ENCODE measurements at regions not wholly inside any gene's neighbourhood (a gene's known extent, or its start where the extent isn't known, plus 50 kb on each side); places are given as distances from the start of the nearest gene placed in this dataset.

GRCh38 chr2:71888751-71889445 is 258.8 kb downstream of the CYP26B1 start:
- POLR2A ChIA-PET: no interaction called here
- DNase-seq (ENCODE audit: low read depth, low spot score): no peak
- CTCF ChIA-PET: interaction anchor here (0.6 to 0.7 kb wide), 2 partner anchors 96 to 99 kb away, joined by 3 to 12 read pairs; no protein-coding TSS in a partner anchor

GRCh38 chr2:71887196-71887595 is 260.5 kb downstream of the CYP26B1 start:
- Histone ChIP-seq H3K4me1 (ENCODE audit: control insufficient read depth, insufficient read depth, low read length) (no peaks in the 10 kb centered on the region; the same call in 1 of the 2 replicates), H3K9me3 (ENCODE audit: control insufficient read depth, insufficient read depth, low read depth, low read length) (no peaks in the 10 kb centered on the region), H3K27ac (ENCODE audit: low read length) (no peak overlapping the region), H3K27me3 (ENCODE audit: control insufficient read depth, insufficient read depth, low read length) (peaks cover 12% of the 10 kb centered on the region), H3K4me3 (ENCODE audit: low read depth in 2 of 2, low read length in 2 of 2) (no peak overlapping the region), H3K36me3 (ENCODE audit: control insufficient read depth, insufficient read depth, low read length) (no peaks in the 10 kb centered on the region)
- BruUV-seq (replicated peaks): no TSS peak
- CTCF ChIA-PET: no interaction called here
- in situ Hi-C loops (cut with HindIII; ENCODE audit: low pct_unique_long_range_greater_than_20kb, low sequenced_read_pairs): no loop called here
- TF ChIP-seq REST (IDR thresholded peaks at IDR 0.05; ENCODE audit: insufficient read depth in 1 of 2, low read depth in 2 of 2, low read length in 1 of 2) (no peak), SIN3A (IDR thresholded peaks at IDR 0.05; ENCODE audit: borderline replicate concordance, insufficient read depth, low read depth, low read length) (no peak), CTCF (IDR thresholded peaks at IDR 0.05) (no peak), TCF7L2 (IDR thresholded peaks at IDR 0.05; ENCODE audit: low read depth, low read length) (no peak)
- DNase-seq (ENCODE audit: low read depth, low spot score) (no peak), ATAC-seq (no peak)
- POLR2A ChIA-PET: no interaction called here
- intact Hi-C loops (cut with micrococcal nuclease; ENCODE audit: unreplicated experiment): no loop called here

More at GRCh38 chr2:71888751-71889445, 258.8 kb downstream of the CYP26B1 start:
- Histone ChIP-seq H3K27ac (ENCODE audit: low read length) (no peak overlapping the region), H3K27me3 (ENCODE audit: control insufficient read depth, insufficient read depth, low read length) (peaks cover 12% of the 10 kb centered on the region), H3K36me3 (ENCODE audit: control insufficient read depth, insufficient read depth, low read length) (no peaks in the 10 kb centered on the region), H3K4me1 (ENCODE audit: control insufficient read depth, insufficient read depth, low read length) (no peaks in the 10 kb centered on the region; the same call in 1 of the 2 replicates), H3K4me3 (ENCODE audit: low read depth in 2 of 2, low read length in 2 of 2) (no peak overlapping the region), H3K9me3 (ENCODE audit: control insufficient read depth, insufficient read depth, low read depth, low read length) (no peaks in the 10 kb centered on the region)
- TF ChIP-seq TCF7L2 (IDR thresholded peaks at IDR 0.05; ENCODE audit: low read depth, low read length) (no peak), CTCF (IDR thresholded peaks at IDR 0.05) (no peak), POLR2AphosphoS5 (IDR thresholded peaks at IDR 0.05; ENCODE audit: low read depth, low read length) (no peak), REST (IDR thresholded peaks at IDR 0.05; ENCODE audit: insufficient read depth in 1 of 2, low read depth in 2 of 2, low read length in 1 of 2) (no peak), SIN3A (IDR thresholded peaks at IDR 0.05; ENCODE audit: borderline replicate concordance, insufficient read depth, low read depth, low read length) (no peak)
- intact Hi-C loops (cut with micrococcal nuclease; ENCODE audit: unreplicated experiment): no loop called here
- BruUV-seq (replicated peaks): no TSS peak
- in situ Hi-C loops (cut with HindIII; ENCODE audit: low pct_unique_long_range_greater_than_20kb, low sequenced_read_pairs): no loop called here
- ATAC-seq: no peak
